ENCODE measurements at regions not wholly inside any gene's neighbourhood (a gene's known extent, or its start where the extent isn't known, plus 50 kb on each side); places are given as distances from the start of the nearest gene placed in this dataset.

- no peak for TF ChIP-seq CTCF (IDR thresholded peaks at IDR 0.05; ENCODE audit: insufficient read depth, low read length)
- TF ChIP-seq REST (IDR thresholded peaks at IDR 0.05; ENCODE audit: insufficient replicate concordance, low read depth): no peak
- TF ChIP-seq GABPA (IDR thresholded peaks at IDR 0.05; ENCODE audit: low read depth): no peak
- TF ChIP-seq POLR2AphosphoS5 (IDR thresholded peaks at IDR 0.05; ENCODE audit: low read depth): no peak
Measured at GRCh38 chr3:45309876-45310275, 78.5 kb upstream of the LARS2 start.
